ENCODE measurements at regions not wholly inside any gene's neighbourhood (a gene's known extent, or its start where the extent isn't known, plus 50 kb on each side); places are given as distances from the start of the nearest gene placed in this dataset.

DNA sequence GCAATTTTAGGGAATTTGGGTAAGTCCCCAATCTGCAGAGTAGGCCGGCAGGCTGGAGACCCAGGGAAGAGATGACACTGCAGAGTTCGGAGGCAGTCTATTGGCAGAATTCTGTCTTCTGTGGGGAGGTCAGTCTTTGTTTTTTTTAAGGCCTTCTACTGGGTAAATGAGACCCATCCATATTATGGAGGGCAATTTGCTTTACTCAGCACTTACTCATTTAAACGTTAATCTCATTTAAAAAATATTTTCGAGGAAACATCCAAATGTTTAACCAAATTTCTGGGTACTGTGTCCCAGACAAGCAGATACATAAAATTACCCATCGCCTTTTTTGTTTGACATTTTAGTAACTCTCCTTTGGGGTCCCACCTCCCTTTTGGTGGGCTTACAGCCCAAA is 139.5 kb downstream of the IRS1 start:
- Histone ChIP-seq H3K9me3 (ENCODE audit: low read length) (no peaks in the 10 kb centered on the region), H3K4me1 (ENCODE audit: low read length) (no peaks in the 10 kb centered on the region), H3K36me3 (ENCODE audit: insufficient read depth, low read length) (no peaks in the 10 kb centered on the region), H4K20me1 (ENCODE audit: insufficient read depth, low read depth, low read length) (no peaks in the 10 kb centered on the region), H3K9ac (ENCODE audit: low read length) (no peak overlapping the region), H3K79me2 (ENCODE audit: low read length) (no peaks in the 10 kb centered on the region), H3K27ac (ENCODE audit: low read length) (no peak overlapping the region), H2AFZ (ENCODE audit: low read length) (no peak overlapping the region), H3K9me2 (replicated peaks; ENCODE audit: insufficient read depth, low read length) (no peaks in the 10 kb centered on the region), H3K27me3 (ENCODE audit: low read length) (no peaks in the 10 kb centered on the region), H3K4me2 (ENCODE audit: low read depth, low read length, poor library complexity, severe bottlenecking) (no peak overlapping the region), H3K4me3 (ENCODE audit: low read length) (no peak overlapping the region)
- no peak for DNase-seq

DNA sequence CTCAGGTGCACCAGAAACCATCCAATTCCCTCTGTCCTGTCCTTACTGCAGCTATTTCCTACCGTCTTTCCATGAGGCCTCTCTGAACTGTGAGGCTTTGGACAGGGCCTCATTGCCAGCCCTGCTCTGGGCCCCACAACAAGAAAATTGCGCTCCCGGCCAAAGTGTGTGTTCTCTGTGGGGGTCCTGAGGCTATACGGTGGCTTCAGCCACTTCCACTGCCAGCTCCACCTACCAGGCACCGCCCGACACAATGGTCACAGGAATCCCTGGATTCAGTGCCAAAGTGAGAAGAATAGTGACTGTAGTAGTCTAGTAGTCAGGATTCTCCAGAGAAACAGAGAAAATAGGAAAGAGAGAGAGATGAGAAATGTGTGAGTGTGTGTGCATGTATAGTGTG is 140.2 kb downstream of the IRS1 start:
- Histone ChIP-seq H3K79me2 (ENCODE audit: low read length) (no peaks in the 10 kb centered on the region), H4K20me1 (ENCODE audit: insufficient read depth, low read depth, low read length) (no peaks in the 10 kb centered on the region), H2AFZ (ENCODE audit: low read length) (no peak overlapping the region), H3K9me3 (ENCODE audit: low read length) (no peaks in the 10 kb centered on the region), H3K36me3 (ENCODE audit: insufficient read depth, low read length) (no peaks in the 10 kb centered on the region), H3K9ac (ENCODE audit: low read length) (no peak overlapping the region), H3K4me3 (ENCODE audit: low read length) (no peak overlapping the region), H3K4me2 (ENCODE audit: low read depth, low read length, poor library complexity, severe bottlenecking) (no peak overlapping the region), H3K4me1 (ENCODE audit: low read length) (no peaks in the 10 kb centered on the region), H3K27ac (ENCODE audit: low read length) (no peak overlapping the region), H3K9me2 (replicated peaks; ENCODE audit: insufficient read depth, low read length) (no peaks in the 10 kb centered on the region), H3K27me3 (ENCODE audit: low read length) (no peaks in the 10 kb centered on the region)
- DNase-seq = no peak

DNA sequence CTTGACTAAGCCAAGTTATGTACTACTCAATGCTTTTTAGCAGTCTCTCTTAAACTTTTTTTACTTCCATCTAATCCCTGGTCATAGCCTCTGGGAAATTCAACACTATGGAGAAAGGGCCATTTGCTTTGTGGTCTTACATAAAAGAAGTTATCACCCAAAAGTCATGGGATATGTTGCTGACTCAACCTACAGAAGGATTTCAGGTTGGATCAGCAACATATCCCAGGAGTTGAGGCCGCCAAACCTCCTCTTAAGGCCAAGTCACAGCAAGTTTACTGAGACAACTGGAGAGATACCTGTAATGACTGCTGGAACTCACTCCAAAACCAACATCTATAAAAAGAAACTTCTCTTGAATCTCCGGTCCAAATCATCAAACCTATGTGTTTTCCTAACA is 141.1 kb downstream of the IRS1 start:
- Histone ChIP-seq H4K20me1 (ENCODE audit: insufficient read depth, low read depth, low read length) (no peaks in the 10 kb centered on the region), H3K36me3 (ENCODE audit: insufficient read depth, low read length) (no peaks in the 10 kb centered on the region), H3K27ac (ENCODE audit: low read length) (no peak overlapping the region), H3K9ac (ENCODE audit: low read length) (no peak overlapping the region), H3K9me3 (ENCODE audit: low read length) (no peaks in the 10 kb centered on the region), H2AFZ (ENCODE audit: low read length) (no peak overlapping the region), H3K4me3 (ENCODE audit: low read length) (no peak overlapping the region), H3K79me2 (ENCODE audit: low read length) (no peaks in the 10 kb centered on the region), H3K4me1 (ENCODE audit: low read length) (no peaks in the 10 kb centered on the region), H3K4me2 (ENCODE audit: low read depth, low read length, poor library complexity, severe bottlenecking) (no peak overlapping the region), H3K9me2 (replicated peaks; ENCODE audit: insufficient read depth, low read length) (no peaks in the 10 kb centered on the region), H3K27me3 (ENCODE audit: low read length) (no peaks in the 10 kb centered on the region)
- no peak for DNase-seq

DNA sequence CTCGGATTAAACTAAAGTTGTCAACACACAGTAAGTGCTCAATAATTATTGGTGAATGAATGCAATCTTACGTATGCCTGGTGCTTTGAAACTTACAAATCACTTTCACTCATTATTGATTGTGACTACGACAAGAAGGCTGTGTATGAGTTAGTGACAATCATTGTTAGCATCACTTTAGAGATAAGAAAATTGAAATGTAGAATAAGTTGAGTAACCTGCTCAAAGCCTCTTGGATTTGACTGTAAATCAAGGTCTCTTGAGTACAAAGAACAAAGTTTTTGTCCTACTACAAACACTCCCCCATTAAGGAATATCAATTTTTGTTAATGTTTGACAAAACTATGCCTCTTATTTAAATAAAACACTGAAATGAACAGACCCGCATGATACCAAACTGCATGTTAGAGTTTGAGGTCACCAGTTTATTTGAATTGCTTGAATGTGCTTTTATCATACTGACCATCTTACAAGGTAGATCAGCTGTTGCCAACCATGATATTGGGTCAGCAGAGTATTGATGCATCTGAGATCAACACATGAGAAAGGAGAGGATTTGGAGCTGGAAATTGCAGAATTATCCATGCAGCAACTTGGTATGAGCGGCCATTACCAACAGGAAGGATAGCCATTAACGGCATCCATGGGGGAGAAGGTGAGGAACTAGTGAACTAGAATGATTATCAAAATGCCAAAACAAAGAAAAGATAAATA is 142.1 kb downstream of the IRS1 start:
- Histone ChIP-seq H3K9ac (ENCODE audit: low read length) (no peak overlapping the region), H4K20me1 (ENCODE audit: insufficient read depth, low read depth, low read length) (no peaks in the 10 kb centered on the region), H3K27ac (ENCODE audit: low read length) (no peak overlapping the region), H3K36me3 (ENCODE audit: insufficient read depth, low read length) (no peaks in the 10 kb centered on the region), H3K4me2 (ENCODE audit: low read depth, low read length, poor library complexity, severe bottlenecking) (no peak overlapping the region), H3K27me3 (ENCODE audit: low read length) (no peaks in the 10 kb centered on the region), H3K9me2 (replicated peaks; ENCODE audit: insufficient read depth, low read length) (no peaks in the 10 kb centered on the region), H2AFZ (ENCODE audit: low read length) (no peak overlapping the region), H3K9me3 (ENCODE audit: low read length) (no peaks in the 10 kb centered on the region), H3K79me2 (ENCODE audit: low read length) (no peaks in the 10 kb centered on the region), H3K4me1 (ENCODE audit: low read length) (no peaks in the 10 kb centered on the region), H3K4me3 (ENCODE audit: low read length) (no peak overlapping the region)
- DNase-seq = no peak

DNA sequence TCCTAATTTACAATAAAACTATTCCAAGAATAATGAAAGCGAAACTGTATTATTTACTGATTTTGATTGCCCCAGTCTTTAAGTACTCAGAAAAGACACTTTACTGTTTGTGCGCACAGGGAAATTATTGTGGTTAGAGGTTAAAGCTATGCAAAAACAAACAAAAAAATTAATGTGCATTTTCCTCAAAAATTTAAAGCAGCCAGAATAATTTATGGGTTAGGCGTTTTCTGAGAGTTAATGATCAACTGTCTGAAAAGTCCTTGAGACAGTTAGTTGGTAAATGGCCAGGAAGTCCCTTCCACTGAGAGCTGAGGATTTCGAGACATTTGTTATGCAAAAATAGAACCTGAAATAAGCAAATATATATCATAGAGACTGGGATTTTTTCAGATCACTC is 143.3 kb downstream of the IRS1 start:
- Histone ChIP-seq H3K79me2 (ENCODE audit: low read length) (no peaks in the 10 kb centered on the region), H3K36me3 (ENCODE audit: insufficient read depth, low read length) (no peaks in the 10 kb centered on the region), H3K27me3 (ENCODE audit: low read length) (no peaks in the 10 kb centered on the region), H3K27ac (ENCODE audit: low read length) (no peak overlapping the region), H3K4me2 (ENCODE audit: low read depth, low read length, poor library complexity, severe bottlenecking) (no peak overlapping the region), H4K20me1 (ENCODE audit: insufficient read depth, low read depth, low read length) (no peaks in the 10 kb centered on the region), H3K9me2 (replicated peaks; ENCODE audit: insufficient read depth, low read length) (no peaks in the 10 kb centered on the region), H3K9me3 (ENCODE audit: low read length) (no peaks in the 10 kb centered on the region), H3K9ac (ENCODE audit: low read length) (no peak overlapping the region), H3K4me1 (ENCODE audit: low read length) (no peaks in the 10 kb centered on the region), H2AFZ (ENCODE audit: low read length) (no peak overlapping the region), H3K4me3 (ENCODE audit: low read length) (no peak overlapping the region)
- DNase-seq = no peak

DNA sequence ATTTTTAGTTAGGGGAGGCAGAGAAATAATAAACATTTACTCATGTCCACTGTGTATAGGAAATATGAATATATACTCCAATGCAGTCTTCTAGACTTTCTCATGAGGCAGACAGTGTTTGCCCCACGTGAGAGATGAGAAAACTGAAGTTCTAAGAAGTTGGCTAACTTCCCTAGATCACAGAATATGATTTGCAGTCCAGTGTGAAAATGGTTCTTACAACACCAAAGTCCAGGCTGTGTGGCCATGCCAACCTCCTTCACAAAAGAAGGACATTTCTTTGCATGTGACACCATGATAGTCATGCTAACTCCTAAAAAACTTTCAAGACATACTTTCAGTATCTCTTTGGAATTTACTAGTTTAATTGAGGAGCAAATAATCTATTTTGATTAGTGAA is 143.7 kb downstream of the IRS1 start:
- H3K79me2 ChIP-seq (ENCODE audit: low read length) = no peaks in the 10 kb centered on the region
- H3K27ac ChIP-seq (ENCODE audit: low read length) = no peak overlapping the region
- no peaks in the 10 kb centered on the region for H3K4me1 ChIP-seq (ENCODE audit: low read length)
- no peak for DNase-seq
- no peak overlapping the region for H3K9ac ChIP-seq (ENCODE audit: low read length)
- H3K4me3 ChIP-seq (ENCODE audit: low read length) = no peak overlapping the region
- no peaks in the 10 kb centered on the region for H3K9me2 ChIP-seq (replicated peaks; ENCODE audit: insufficient read depth, low read length)
- H3K36me3 ChIP-seq (ENCODE audit: insufficient read depth, low read length) = no peaks in the 10 kb centered on the region
- no peaks in the 10 kb centered on the region for H3K9me3 ChIP-seq (ENCODE audit: low read length)
- H3K4me2 ChIP-seq (ENCODE audit: low read depth, low read length, poor library complexity, severe bottlenecking) = no peak overlapping the region
- no peaks in the 10 kb centered on the region for H4K20me1 ChIP-seq (ENCODE audit: insufficient read depth, low read depth, low read length)
- H3K27me3 ChIP-seq (ENCODE audit: low read length) = no peaks in the 10 kb centered on the region
- no peak overlapping the region for H2AFZ ChIP-seq (ENCODE audit: low read length)

DNA sequence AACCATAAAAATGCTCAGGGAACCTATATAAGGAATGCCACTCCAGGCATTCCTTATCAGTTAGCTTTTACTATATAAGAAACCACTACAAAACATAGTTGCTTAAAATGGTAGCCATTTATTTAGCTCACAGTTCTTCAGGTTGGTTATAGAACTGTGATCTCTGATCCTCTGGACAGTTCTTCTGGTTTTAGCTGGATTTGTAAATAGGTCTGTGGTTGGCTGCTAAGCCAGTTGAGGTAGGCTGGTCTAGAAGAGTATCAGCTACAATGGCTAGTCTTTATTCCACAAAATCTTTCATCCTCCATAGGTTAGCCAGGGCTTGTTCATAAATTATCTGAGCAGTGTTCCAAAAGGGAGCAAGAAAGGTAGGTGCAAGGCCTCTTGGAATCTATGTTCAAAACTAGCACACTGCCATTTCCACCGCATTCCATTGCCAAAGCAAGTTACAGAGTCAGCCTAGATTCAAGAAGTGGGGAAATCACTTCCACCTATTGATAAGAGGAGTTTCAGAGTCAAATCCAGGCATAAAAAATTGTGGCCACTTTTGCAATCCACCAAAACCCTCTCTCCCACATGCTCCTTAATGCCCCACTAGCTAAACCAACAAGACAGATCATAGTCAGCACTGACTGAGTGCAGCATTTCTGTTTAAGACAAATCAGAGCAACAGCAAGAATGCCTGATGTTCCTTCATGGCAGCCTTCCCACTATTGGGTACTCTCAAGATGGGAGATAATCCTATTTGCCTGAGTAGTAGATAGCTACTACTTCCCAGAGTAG is 146.4 kb downstream of the IRS1 start:
- H3K9ac ChIP-seq (ENCODE audit: low read length) = no peak overlapping the region
- no peak overlapping the region for H2AFZ ChIP-seq (ENCODE audit: low read length)
- no peaks in the 10 kb centered on the region for H4K20me1 ChIP-seq (ENCODE audit: insufficient read depth, low read depth, low read length)
- no peaks in the 10 kb centered on the region for H3K36me3 ChIP-seq (ENCODE audit: insufficient read depth, low read length)
- H3K4me2 ChIP-seq (ENCODE audit: low read depth, low read length, poor library complexity, severe bottlenecking) = no peak overlapping the region
- peaks cover 3% of the 10 kb centered on the region; the same call in 1 of the 2 replicates for H3K9me3 ChIP-seq (ENCODE audit: low read length)
- no peaks in the 10 kb centered on the region for H3K4me1 ChIP-seq (ENCODE audit: low read length)
- no peak overlapping the region for H3K27ac ChIP-seq (ENCODE audit: low read length)
- H3K4me3 ChIP-seq (ENCODE audit: low read length) = no peak overlapping the region
- DNase-seq = no peak
- no peaks in the 10 kb centered on the region for H3K79me2 ChIP-seq (ENCODE audit: low read length)
- H3K9me2 ChIP-seq (replicated peaks; ENCODE audit: insufficient read depth, low read length) = no peaks in the 10 kb centered on the region
- H3K27me3 ChIP-seq (ENCODE audit: low read length) = no peaks in the 10 kb centered on the region

DNA sequence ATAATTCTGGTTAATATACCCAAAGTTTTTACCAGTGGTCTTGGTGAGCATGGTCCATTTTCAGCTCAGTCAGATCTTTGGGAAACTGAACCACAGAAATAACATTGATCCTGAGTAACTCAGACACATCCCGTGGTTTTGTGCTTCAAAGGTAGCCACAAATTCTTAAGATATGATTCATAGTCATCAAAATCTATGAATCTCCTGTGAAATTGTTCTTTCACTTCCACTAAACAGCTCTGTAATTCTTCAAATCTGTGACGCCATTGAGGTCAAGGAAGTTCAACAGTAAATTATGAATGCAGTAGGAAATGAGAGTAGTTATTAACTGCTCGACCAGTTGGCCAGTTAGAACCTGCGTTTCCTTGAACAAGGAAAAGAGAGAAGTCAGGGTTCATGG is 147.3 kb downstream of the IRS1 start:
- no peaks in the 10 kb centered on the region for H3K36me3 ChIP-seq (ENCODE audit: insufficient read depth, low read length)
- H4K20me1 ChIP-seq (ENCODE audit: insufficient read depth, low read depth, low read length) = no peaks in the 10 kb centered on the region
- H3K9ac ChIP-seq (ENCODE audit: low read length) = no peak overlapping the region
- no peak overlapping the region for H3K4me2 ChIP-seq (ENCODE audit: low read depth, low read length, poor library complexity, severe bottlenecking)
- no peak for DNase-seq
- H3K4me3 ChIP-seq (ENCODE audit: low read length) = no peak overlapping the region
- no peaks in the 10 kb centered on the region for H3K4me1 ChIP-seq (ENCODE audit: low read length)
- H3K27me3 ChIP-seq (ENCODE audit: low read length) = no peaks in the 10 kb centered on the region
- peaks cover 3% of the 10 kb centered on the region; the same call in 1 of the 2 replicates for H3K9me3 ChIP-seq (ENCODE audit: low read length)
- H3K27ac ChIP-seq (ENCODE audit: low read length) = no peak overlapping the region
- no peaks in the 10 kb centered on the region for H3K79me2 ChIP-seq (ENCODE audit: low read length)
- no peak overlapping the region for H2AFZ ChIP-seq (ENCODE audit: low read length)
- no peaks in the 10 kb centered on the region for H3K9me2 ChIP-seq (replicated peaks; ENCODE audit: insufficient read depth, low read length)
